ENCODE measurements at regions not wholly inside any gene's neighbourhood (a gene's known extent, or its start where the extent isn't known, plus 50 kb on each side); places are given as distances from the start of the nearest gene placed in this dataset.

GRCh38 chr13:44031555-44031954 is 151.9 kb downstream of the LACC1 start:
- H3K9ac ChIP-seq (ENCODE audit: low read depth, low read length, poor library complexity, severe bottlenecking), result no peak overlapping the region
- H3K27me3 ChIP-seq (ENCODE audit: insufficient read depth, low read length, poor library complexity, severe bottlenecking), result no peaks in the 10 kb centered on the region
- H3K79me2 ChIP-seq (ENCODE audit: insufficient read depth, low read length), result no peaks in the 10 kb centered on the region
- H3K4me2 ChIP-seq (ENCODE audit: low read depth, low read length, poor library complexity, severe bottlenecking), result no peak overlapping the region
- no peaks in the 10 kb centered on the region for H3K9me3 ChIP-seq (ENCODE audit: insufficient read depth, low read depth, low read length)
- H3F3A ChIP-seq (ENCODE audit: low read depth), result no peaks in the 10 kb centered on the region
- H4K20me1 ChIP-seq (ENCODE audit: insufficient read depth, low read length, poor library complexity, severe bottlenecking), result no peaks in the 10 kb centered on the region
- TF ChIP-seq CTCF (conservative IDR thresholded peaks at IDR 0.05; ENCODE audit: low read length) (no peak; the same call in 1 of the 2 replicates), EZH2phosphoT487 (IDR thresholded peaks at IDR 0.05; ENCODE audit: borderline replicate concordance) (no peak)
- H3K4me1 ChIP-seq (ENCODE audit: insufficient read depth, low read length, poor library complexity, severe bottlenecking), result no peaks in the 10 kb centered on the region
- no peak overlapping the region for H3K4me3 ChIP-seq (ENCODE audit: low read length, poor library complexity, severe bottlenecking)
- no peaks in the 10 kb centered on the region for H3K9me2 ChIP-seq (replicated peaks; ENCODE audit: low read depth, low read length)
- no peaks in the 10 kb centered on the region for H3K36me3 ChIP-seq (ENCODE audit: insufficient read depth, low read length)
- H2AFZ ChIP-seq (ENCODE audit: low read length), result no peak overlapping the region

GRCh38 chr13:44032802-44033201 is 153.1 kb downstream of the LACC1 start:
- Histone ChIP-seq H3K36me3 (ENCODE audit: insufficient read depth, low read length) (no peaks in the 10 kb centered on the region), H4K20me1 (ENCODE audit: insufficient read depth, low read length, poor library complexity, severe bottlenecking) (no peaks in the 10 kb centered on the region), H3K9ac (ENCODE audit: low read depth, low read length, poor library complexity, severe bottlenecking) (no peak overlapping the region), H2AFZ (ENCODE audit: low read length) (no peak overlapping the region), H3K4me2 (ENCODE audit: low read depth, low read length, poor library complexity, severe bottlenecking) (no peak overlapping the region), H3K9me3 (ENCODE audit: insufficient read depth, low read depth, low read length) (no peaks in the 10 kb centered on the region), H3K27me3 (ENCODE audit: insufficient read depth, low read length, poor library complexity, severe bottlenecking) (no peaks in the 10 kb centered on the region), H3K4me1 (ENCODE audit: insufficient read depth, low read length, poor library complexity, severe bottlenecking) (no peaks in the 10 kb centered on the region), H3F3A (ENCODE audit: low read depth) (no peaks in the 10 kb centered on the region), H3K9me2 (replicated peaks; ENCODE audit: low read depth, low read length) (no peaks in the 10 kb centered on the region), H3K79me2 (ENCODE audit: insufficient read depth, low read length) (no peaks in the 10 kb centered on the region), H3K4me3 (ENCODE audit: low read length, poor library complexity, severe bottlenecking) (no peak overlapping the region)
- TF ChIP-seq EZH2phosphoT487 (IDR thresholded peaks at IDR 0.05; ENCODE audit: borderline replicate concordance) (no peak), CTCF (conservative IDR thresholded peaks at IDR 0.05; ENCODE audit: low read length) (no peak)

GRCh38 chr13:44035400-44035799 is 155.7 kb downstream of the LACC1 start:
- H3K4me2 ChIP-seq (ENCODE audit: low read depth, low read length, poor library complexity, severe bottlenecking), result no peak overlapping the region
- TF ChIP-seq CTCF (conservative IDR thresholded peaks at IDR 0.05; ENCODE audit: low read length) (no peak), EZH2phosphoT487 (IDR thresholded peaks at IDR 0.05; ENCODE audit: borderline replicate concordance) (no peak)

More at GRCh38 chr13:44035400-44035799, 155.7 kb downstream of the LACC1 start:
- Histone ChIP-seq H3K4me3 (ENCODE audit: low read length, poor library complexity, severe bottlenecking) (no peak overlapping the region), H3K27me3 (ENCODE audit: insufficient read depth, low read length, poor library complexity, severe bottlenecking) (no peaks in the 10 kb centered on the region), H3K36me3 (ENCODE audit: insufficient read depth, low read length) (no peaks in the 10 kb centered on the region), H3F3A (ENCODE audit: low read depth) (no peaks in the 10 kb centered on the region), H3K9me2 (replicated peaks; ENCODE audit: low read depth, low read length) (no peaks in the 10 kb centered on the region), H3K4me1 (ENCODE audit: insufficient read depth, low read length, poor library complexity, severe bottlenecking) (peaks cover under 1% of the 10 kb centered on the region), H4K20me1 (ENCODE audit: insufficient read depth, low read length, poor library complexity, severe bottlenecking) (no peaks in the 10 kb centered on the region), H3K79me2 (ENCODE audit: insufficient read depth, low read length) (no peaks in the 10 kb centered on the region), H3K9me3 (ENCODE audit: insufficient read depth, low read depth, low read length) (no peaks in the 10 kb centered on the region), H2AFZ (ENCODE audit: low read length) (no peak overlapping the region), H3K9ac (ENCODE audit: low read depth, low read length, poor library complexity, severe bottlenecking) (no peak overlapping the region)
